Endodermal cell (in vitro differentiated cells): ENCODE measurements at regions not wholly inside any gene's neighbourhood (a gene's known extent, or its start where the extent isn't known, plus 50 kb on each side); places are given as distances from the start of the nearest gene placed in this dataset.

Experiments
- DNase-seq: peaks from one replicate; pipeline ENCODE4 v3.0.0-alpha.2; 2017
- H3K27ac ChIP-seq: 2 replicates; pipeline ENCODE4 v1.5.1; 2013; ENCODE audit warnings: mild to moderate bottlenecking, low read depth, low read length, moderate library complexity
- H3K27me3 ChIP-seq: 2 replicates; pipeline ENCODE4 v1.6.1; 2013; ENCODE audit warnings: mild to moderate bottlenecking, low read length, moderate library complexity; ENCODE audit not compliant: insufficient read depth, control insufficient read depth, poor library complexity, severe bottlenecking
- H3K36me3 ChIP-seq: 2 replicates; pipeline ENCODE4 v1.7.0; 2013; ENCODE audit warnings: mild to moderate bottlenecking, low read length, moderate library complexity; ENCODE audit not compliant: control insufficient read depth, insufficient read depth
- H3K4me1 ChIP-seq: one replicate; pipeline ENCODE4 v1.7.0; 2013; ENCODE audit warnings: low read length; ENCODE audit not compliant: control insufficient read depth, insufficient read depth
- H3K4me3 ChIP-seq: 2 replicates; pipeline ENCODE4 v1.5.1; 2013; ENCODE audit warnings: mild to moderate bottlenecking, low read length, moderate library complexity
- H3K9ac ChIP-seq: 2 replicates; pipeline ENCODE4 v1.6.1; 2013; ENCODE audit warnings: mild to moderate bottlenecking, low read length, moderate library complexity; ENCODE audit not compliant: poor library complexity, severe bottlenecking; ENCODE audit errors: extremely low read depth
- H3K9me3 ChIP-seq: 2 replicates; pipeline ENCODE4 v1.6.1; 2013; ENCODE audit warnings: mild to moderate bottlenecking, low read length, moderate library complexity; ENCODE audit not compliant: control insufficient read depth
- H3K27ac Mint-ChIP-seq: 2 replicates; pipeline ENCODE4 v1.8.0; 2020; ENCODE audit warnings: mixed read lengths
- H3K27me3 Mint-ChIP-seq: 2 replicates; pipeline ENCODE4 v1.8.0; 2021; ENCODE audit warnings: mild to moderate bottlenecking, mixed read lengths; ENCODE audit not compliant: insufficient read depth
- H3K36me3 Mint-ChIP-seq: 2 replicates; pipeline ENCODE4 v1.8.0; 2020; ENCODE audit warnings: low read depth, mixed read lengths
- H3K4me1 Mint-ChIP-seq: 2 replicates; pipeline ENCODE4 v1.8.0; 2020; ENCODE audit warnings: mixed read lengths
- H3K4me3 Mint-ChIP-seq: 2 replicates; pipeline ENCODE4 v1.8.0; 2020; ENCODE audit warnings: mild to moderate bottlenecking, moderate library complexity, mixed read lengths
- H3K9me3 Mint-ChIP-seq: 2 replicates; pipeline ENCODE4 v1.8.0; 2020; ENCODE audit warnings: mild to moderate bottlenecking, mixed read lengths
- CTCF ChIP-seq: fragments of 200-600 bp; sonication (generic); conservative IDR thresholded peaks from 2 replicates; pipeline ENCODE4 v1.5.0; 2021; ENCODE audit warnings: antibody characterized with exemption, mild to moderate bottlenecking
- WGBS, 2 experiments: methylation state at CpG; one replicate each; pipeline versions ENCODE4 v1.1.5 to v1.1.7; 2013; ENCODE audit warnings: missing lambda C conversion rate in 2 of 2, mixed read lengths in 1 of 2; ENCODE audit not compliant: insufficient coverage in 1 of 2, insufficient read length in 1 of 2; 5-methylcytosine and 5-hydroxymethylcytosine counted together

- Mint-ChIP-seq H3K27ac (no peak overlapping the region), H3K36me3 (no peaks in the 10 kb centered on the region), H3K4me1 (no peaks in the 10 kb centered on the region), H3K9me3 (no peaks in the 10 kb centered on the region), H3K4me3 (no peak overlapping the region), H3K27me3 (peaks cover 1% of the 10 kb centered on the region)
- no peaks in the 10 kb centered on the region for H3K36me3 ChIP-seq
- no peak for TF ChIP-seq CTCF
- H3K4me3 ChIP-seq: no peak overlapping the region
- DNase-seq: no peak
- no peaks in the 10 kb centered on the region for H3K4me1 ChIP-seq
- H3K9me3 ChIP-seq: no peaks in the 10 kb centered on the region
- no peak overlapping the region for H3K27ac ChIP-seq
- H3K27me3 ChIP-seq: no peaks in the 10 kb centered on the region
- no peak overlapping the region for H3K9ac ChIP-seq
- WGBS, 2 experiments: 91 to 100% methylated on average over 1 to 3 of the region's 3 CpGs
These were observed 174.8 kb downstream of the KCNA4 start for GRCh38 chr11:29842061-29842460.

GRCh38 chr11:29826878-29827277 lies 190.0 kb downstream of the KCNA4 start:
- Histone ChIP-seq H3K4me3 (no peak overlapping the region), H3K27me3 (no peaks in the 10 kb centered on the region), H3K27ac (no peak overlapping the region), H3K9me3 (no peaks in the 10 kb centered on the region), H3K36me3 (no peaks in the 10 kb centered on the region), H3K9ac (no peak overlapping the region), H3K4me1 (no peaks in the 10 kb centered on the region)
- Mint-ChIP-seq H3K4me1 (no peaks in the 10 kb centered on the region), H3K36me3 (no peaks in the 10 kb centered on the region), H3K27me3 (peaks cover 1% of the 10 kb centered on the region), H3K27ac (no peak overlapping the region), H3K9me3 (no peaks in the 10 kb centered on the region), H3K4me3 (no peak overlapping the region)
- no peak for DNase-seq
- 93 to 100% methylated on average over 1 to 2 of the region's 2 CpGs for WGBS, 2 experiments
- TF ChIP-seq CTCF: no peak

- WGBS, 2 experiments: 86 to 100% methylated on average over 1 to 2 of the region's 2 CpGs
- no peaks in the 10 kb centered on the region for H3K36me3 Mint-ChIP-seq
- no peak overlapping the region for H3K27ac ChIP-seq
- no peaks in the 10 kb centered on the region for H3K9me3 Mint-ChIP-seq
- H3K4me1 Mint-ChIP-seq: no peaks in the 10 kb centered on the region
- no peak overlapping the region for H3K4me3 ChIP-seq
- H3K9ac ChIP-seq: no peak overlapping the region
- H3K4me1 ChIP-seq: no peaks in the 10 kb centered on the region
- DNase-seq: no peak
- H3K9me3 ChIP-seq: no peaks in the 10 kb centered on the region
- no peaks in the 10 kb centered on the region for H3K36me3 ChIP-seq
- TF ChIP-seq CTCF: no peak
- H3K4me3 Mint-ChIP-seq: no peak overlapping the region
- H3K27ac Mint-ChIP-seq: no peak overlapping the region
- no peaks in the 10 kb centered on the region for H3K27me3 Mint-ChIP-seq
- no peaks in the 10 kb centered on the region for H3K27me3 ChIP-seq
These were observed 200.5 kb downstream of the KCNA4 start for GRCh38 chr11:29816359-29816758.
